ENCODE measurements at regions not wholly inside any gene's neighbourhood (a gene's known extent, or its start where the extent isn't known, plus 50 kb on each side); places are given as distances from the start of the nearest gene placed in this dataset.

- Histone ChIP-seq H3K27ac (replicated peaks) (no peak overlapping the region), H3K27me3 (ENCODE audit: insufficient read depth, poor library complexity, severe bottlenecking) (no peaks in the 10 kb centered on the region), H3K4me3 (replicated peaks; ENCODE audit: insufficient read depth, low read length) (no peak overlapping the region)
- no peak for DNase-seq (ENCODE audit: low read depth in 1 of 2, low spot score in 1 of 2)
- TF ChIP-seq REST (IDR thresholded peaks at IDR 0.05; ENCODE audit: insufficient replicate concordance, low read depth) = no peak
Measured at GRCh38 chr18:67194886-67195285, 321.6 kb downstream of the DSEL start.

- TF ChIP-seq GABPA (IDR thresholded peaks at IDR 0.05; ENCODE audit: low read depth) (no peak), POLR2AphosphoS5 (IDR thresholded peaks at IDR 0.05; ENCODE audit: low read depth) (no peak), CTCF (IDR thresholded peaks at IDR 0.05; ENCODE audit: insufficient read depth, low read length) (no peak), SPI1 (IDR thresholded peaks at IDR 0.05; ENCODE audit: borderline replicate concordance, low read depth) (no peak), REST (IDR thresholded peaks at IDR 0.05; ENCODE audit: insufficient replicate concordance, low read depth) (no peak)
- H3K4me3 ChIP-seq (replicated peaks; ENCODE audit: insufficient read depth, low read length) = no peak overlapping the region
- no peaks in the 10 kb centered on the region for H3K27me3 ChIP-seq (ENCODE audit: insufficient read depth, poor library complexity, severe bottlenecking)
- no peak overlapping the region for H3K27ac ChIP-seq (replicated peaks)
- DNase-seq (ENCODE audit: low read depth in 1 of 2, low spot score in 1 of 2) = no peak
Measured at GRCh38 chr18:67192535-67192934, 324.0 kb downstream of the DSEL start.

- Histone ChIP-seq H3K4me3 (replicated peaks; ENCODE audit: insufficient read depth, low read length) (no peak overlapping the region), H3K27me3 (ENCODE audit: insufficient read depth, poor library complexity, severe bottlenecking) (no peaks in the 10 kb centered on the region), H3K27ac (replicated peaks) (no peak overlapping the region)
- TF ChIP-seq CTCF (IDR thresholded peaks at IDR 0.05; ENCODE audit: insufficient read depth, low read length) (no peak), SPI1 (IDR thresholded peaks at IDR 0.05; ENCODE audit: borderline replicate concordance, low read depth) (no peak), POLR2AphosphoS5 (IDR thresholded peaks at IDR 0.05; ENCODE audit: low read depth) (no peak), GABPA (IDR thresholded peaks at IDR 0.05; ENCODE audit: low read depth) (no peak), REST (IDR thresholded peaks at IDR 0.05; ENCODE audit: insufficient replicate concordance, low read depth) (no peak)
- DNase-seq (ENCODE audit: low read depth in 1 of 2, low spot score in 1 of 2) = no peak
Measured at GRCh38 chr18:67183398-67183797, 333.1 kb downstream of the DSEL start.

GRCh38 chr18:67179726-67180125 is 336.8 kb downstream of the DSEL start:
- no peak for DNase-seq (ENCODE audit: low read depth in 1 of 2, low spot score in 1 of 2)
- TF ChIP-seq GABPA (IDR thresholded peaks at IDR 0.05; ENCODE audit: low read depth) (no peak), CTCF (IDR thresholded peaks at IDR 0.05; ENCODE audit: insufficient read depth, low read length) (no peak), SPI1 (IDR thresholded peaks at IDR 0.05; ENCODE audit: borderline replicate concordance, low read depth) (no peak), POLR2AphosphoS5 (IDR thresholded peaks at IDR 0.05; ENCODE audit: low read depth) (no peak), REST (IDR thresholded peaks at IDR 0.05; ENCODE audit: insufficient replicate concordance, low read depth) (no peak)
- no peaks in the 10 kb centered on the region for H3K27me3 ChIP-seq (ENCODE audit: insufficient read depth, poor library complexity, severe bottlenecking)
- no peak overlapping the region for H3K4me3 ChIP-seq (replicated peaks; ENCODE audit: insufficient read depth, low read length)
- H3K27ac ChIP-seq (replicated peaks) = no peak overlapping the region
